ENCODE measurements at regions not wholly inside any gene's neighbourhood (a gene's known extent, or its start where the extent isn't known, plus 50 kb on each side); places are given as distances from the start of the nearest gene placed in this dataset.

- TF ChIP-seq EZH2phosphoT487 (IDR thresholded peaks at IDR 0.05; ENCODE audit: low read depth, severe bottlenecking, unreplicated experiment), result no peak
- TF ChIP-seq, protein P1, sequence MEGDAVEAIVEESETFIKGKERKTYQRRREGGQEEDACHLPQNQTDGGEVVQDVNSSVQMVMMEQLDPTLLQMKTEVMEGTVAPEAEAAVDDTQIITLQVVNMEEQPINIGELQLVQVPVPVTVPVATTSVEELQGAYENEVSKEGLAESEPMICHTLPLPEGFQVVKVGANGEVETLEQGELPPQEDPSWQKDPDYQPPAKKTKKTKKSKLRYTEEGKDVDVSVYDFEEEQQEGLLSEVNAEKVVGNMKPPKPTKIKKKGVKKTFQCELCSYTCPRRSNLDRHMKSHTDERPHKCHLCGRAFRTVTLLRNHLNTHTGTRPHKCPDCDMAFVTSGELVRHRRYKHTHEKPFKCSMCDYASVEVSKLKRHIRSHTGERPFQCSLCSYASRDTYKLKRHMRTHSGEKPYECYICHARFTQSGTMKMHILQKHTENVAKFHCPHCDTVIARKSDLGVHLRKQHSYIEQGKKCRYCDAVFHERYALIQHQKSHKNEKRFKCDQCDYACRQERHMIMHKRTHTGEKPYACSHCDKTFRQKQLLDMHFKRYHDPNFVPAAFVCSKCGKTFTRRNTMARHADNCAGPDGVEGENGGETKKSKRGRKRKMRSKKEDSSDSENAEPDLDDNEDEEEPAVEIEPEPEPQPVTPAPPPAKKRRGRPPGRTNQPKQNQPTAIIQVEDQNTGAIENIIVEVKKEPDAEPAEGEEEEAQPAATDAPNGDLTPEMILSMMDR (IDR thresholded peaks at IDR 0.05; ENCODE audit: poor library complexity), result no peak
- TF ChIP-seq EZH2 (IDR thresholded peaks at IDR 0.05; ENCODE audit: borderline replicate concordance), result no peak
These were observed 182.8 kb downstream of the DEPDC1B start for GRCh38 chr5:60517094-60517694.
